OCI-LY1 (cell line): ENCODE measurements at regions not wholly inside any gene's neighbourhood (a gene's known extent, or its start where the extent isn't known, plus 50 kb on each side); places are given as distances from the start of the nearest gene placed in this dataset.

Experiments
- EZH2 ChIP-seq: fragments of 200-600 bp; sonication (generic), shearing (Covaris generic); IDR thresholded peaks from 2 replicates; pipeline ENCODE4 v1.8.0; 2017; ENCODE audit warnings: borderline replicate concordance, mixed run types, mild to moderate bottlenecking, antibody characterized with exemption, low read length, moderate library complexity, mixed read lengths
- TF ChIP-seq, protein P1 (sequence below): fragments of 200-600 bp; sonication (generic), shearing (Covaris generic); IDR thresholded peaks from 2 replicates; pipeline ENCODE4 v1.5.1; 2017; ENCODE audit warnings: mild to moderate bottlenecking, antibody characterized with exemption, low read length, moderate library complexity, mixed read lengths

- TF ChIP-seq, protein P1, sequence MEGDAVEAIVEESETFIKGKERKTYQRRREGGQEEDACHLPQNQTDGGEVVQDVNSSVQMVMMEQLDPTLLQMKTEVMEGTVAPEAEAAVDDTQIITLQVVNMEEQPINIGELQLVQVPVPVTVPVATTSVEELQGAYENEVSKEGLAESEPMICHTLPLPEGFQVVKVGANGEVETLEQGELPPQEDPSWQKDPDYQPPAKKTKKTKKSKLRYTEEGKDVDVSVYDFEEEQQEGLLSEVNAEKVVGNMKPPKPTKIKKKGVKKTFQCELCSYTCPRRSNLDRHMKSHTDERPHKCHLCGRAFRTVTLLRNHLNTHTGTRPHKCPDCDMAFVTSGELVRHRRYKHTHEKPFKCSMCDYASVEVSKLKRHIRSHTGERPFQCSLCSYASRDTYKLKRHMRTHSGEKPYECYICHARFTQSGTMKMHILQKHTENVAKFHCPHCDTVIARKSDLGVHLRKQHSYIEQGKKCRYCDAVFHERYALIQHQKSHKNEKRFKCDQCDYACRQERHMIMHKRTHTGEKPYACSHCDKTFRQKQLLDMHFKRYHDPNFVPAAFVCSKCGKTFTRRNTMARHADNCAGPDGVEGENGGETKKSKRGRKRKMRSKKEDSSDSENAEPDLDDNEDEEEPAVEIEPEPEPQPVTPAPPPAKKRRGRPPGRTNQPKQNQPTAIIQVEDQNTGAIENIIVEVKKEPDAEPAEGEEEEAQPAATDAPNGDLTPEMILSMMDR = no peak
- TF ChIP-seq EZH2 = no peak
Measured at GRCh38 chr10:43851030-43851429, 202.3 kb upstream of the ZNF32 start.
